ENCODE measurements at regions not wholly inside any gene's neighbourhood (a gene's known extent, or its start where the extent isn't known, plus 50 kb on each side); places are given as distances from the start of the nearest gene placed in this dataset.

- TF ChIP-seq POLR2AphosphoS5 (IDR thresholded peaks at IDR 0.05) = no peak
- no peak for TF ChIP-seq EP300 (conservative IDR thresholded peaks at IDR 0.05; ENCODE audit: poor library complexity, severe bottlenecking)
- TF ChIP-seq EZH2 (IDR thresholded peaks at IDR 0.05; ENCODE audit: borderline replicate concordance, insufficient read depth, low read length, poor library complexity, severe bottlenecking) = no peak
- TF ChIP-seq, protein P1, sequence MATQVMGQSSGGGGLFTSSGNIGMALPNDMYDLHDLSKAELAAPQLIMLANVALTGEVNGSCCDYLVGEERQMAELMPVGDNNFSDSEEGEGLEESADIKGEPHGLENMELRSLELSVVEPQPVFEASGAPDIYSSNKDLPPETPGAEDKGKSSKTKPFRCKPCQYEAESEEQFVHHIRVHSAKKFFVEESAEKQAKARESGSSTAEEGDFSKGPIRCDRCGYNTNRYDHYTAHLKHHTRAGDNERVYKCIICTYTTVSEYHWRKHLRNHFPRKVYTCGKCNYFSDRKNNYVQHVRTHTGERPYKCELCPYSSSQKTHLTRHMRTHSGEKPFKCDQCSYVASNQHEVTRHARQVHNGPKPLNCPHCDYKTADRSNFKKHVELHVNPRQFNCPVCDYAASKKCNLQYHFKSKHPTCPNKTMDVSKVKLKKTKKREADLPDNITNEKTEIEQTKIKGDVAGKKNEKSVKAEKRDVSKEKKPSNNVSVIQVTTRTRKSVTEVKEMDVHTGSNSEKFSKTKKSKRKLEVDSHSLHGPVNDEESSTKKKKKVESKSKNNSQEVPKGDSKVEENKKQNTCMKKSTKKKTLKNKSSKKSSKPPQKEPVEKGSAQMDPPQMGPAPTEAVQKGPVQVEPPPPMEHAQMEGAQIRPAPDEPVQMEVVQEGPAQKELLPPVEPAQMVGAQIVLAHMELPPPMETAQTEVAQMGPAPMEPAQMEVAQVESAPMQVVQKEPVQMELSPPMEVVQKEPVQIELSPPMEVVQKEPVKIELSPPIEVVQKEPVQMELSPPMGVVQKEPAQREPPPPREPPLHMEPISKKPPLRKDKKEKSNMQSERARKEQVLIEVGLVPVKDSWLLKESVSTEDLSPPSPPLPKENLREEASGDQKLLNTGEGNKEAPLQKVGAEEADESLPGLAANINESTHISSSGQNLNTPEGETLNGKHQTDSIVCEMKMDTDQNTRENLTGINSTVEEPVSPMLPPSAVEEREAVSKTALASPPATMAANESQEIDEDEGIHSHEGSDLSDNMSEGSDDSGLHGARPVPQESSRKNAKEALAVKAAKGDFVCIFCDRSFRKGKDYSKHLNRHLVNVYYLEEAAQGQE (IDR thresholded peaks at IDR 0.05; ENCODE audit: borderline replicate concordance) = no peak
- no peak for TF ChIP-seq RAD21 (conservative IDR thresholded peaks at IDR 0.05)
- no peak for TF ChIP-seq CTCF (IDR thresholded peaks at IDR 0.05; ENCODE audit: poor library complexity, severe bottlenecking)
- no peak for TF ChIP-seq TAF1 (IDR thresholded peaks at IDR 0.05; ENCODE audit: low read depth)
- no peak for TF ChIP-seq MXI1 (conservative IDR thresholded peaks at IDR 0.05; ENCODE audit: poor library complexity, severe bottlenecking)
Observed at GRCh38 chr5:172509405-172509781, 55.1 kb upstream of the SH3PXD2B start.

Measured in neural cell (in vitro differentiated cells).